ENCODE measurements at regions not wholly inside any gene's neighbourhood (a gene's known extent, or its start where the extent isn't known, plus 50 kb on each side); places are given as distances from the start of the nearest gene placed in this dataset.
"Not testable (repeated sequence)": the region's sequence is repeated elsewhere in the genome, so short reads cannot be mapped to it uniquely, and the experiment has no call there.

DNA sequence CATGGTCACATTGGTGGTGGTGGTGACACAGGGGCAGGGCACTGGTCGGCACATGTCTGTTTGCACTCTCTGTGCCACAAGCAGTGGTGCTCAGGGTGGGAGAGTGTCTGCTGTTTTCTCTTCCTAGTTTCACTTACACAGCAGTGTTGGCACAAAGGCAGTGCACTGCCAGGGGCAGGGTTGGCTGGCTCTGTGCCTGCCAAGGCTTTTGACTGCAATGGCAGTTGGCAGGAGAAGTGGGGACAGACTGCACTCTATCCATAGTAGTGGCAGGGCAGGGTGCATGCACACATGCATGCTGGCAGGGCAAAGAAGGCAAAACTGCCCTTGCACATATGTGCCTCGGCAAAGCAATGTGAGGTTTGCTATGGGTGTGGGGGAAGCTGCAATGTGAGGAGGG, 635.9 kb downstream of the SUCLG1 start:
- Histone ChIP-seq H3K9me3 (ENCODE audit: control insufficient read depth in 1 of 2, low read length in 2 of 2) (peaks cover 0 to 2% of the 10 kb centered on the region in 2 donors), H3K27me3 (ENCODE audit: low read depth, low read length) (no peaks in the 10 kb centered on the region), H3K4me3 (ENCODE audit: low read depth in 1 of 2, low read length in 2 of 2) (no peak overlapping the region), H3K4me1 (ENCODE audit: control insufficient read depth in 1 of 2, insufficient read depth in 2 of 2, low read length in 2 of 2) (no peaks in the 10 kb centered on the region), H3K27ac (ENCODE audit: low read length) (no peak overlapping the region), H3K36me3 (ENCODE audit: control insufficient read depth in 1 of 2, insufficient read depth in 2 of 2, low read length in 2 of 2) (no peaks in the 10 kb centered on the region)

DNA sequence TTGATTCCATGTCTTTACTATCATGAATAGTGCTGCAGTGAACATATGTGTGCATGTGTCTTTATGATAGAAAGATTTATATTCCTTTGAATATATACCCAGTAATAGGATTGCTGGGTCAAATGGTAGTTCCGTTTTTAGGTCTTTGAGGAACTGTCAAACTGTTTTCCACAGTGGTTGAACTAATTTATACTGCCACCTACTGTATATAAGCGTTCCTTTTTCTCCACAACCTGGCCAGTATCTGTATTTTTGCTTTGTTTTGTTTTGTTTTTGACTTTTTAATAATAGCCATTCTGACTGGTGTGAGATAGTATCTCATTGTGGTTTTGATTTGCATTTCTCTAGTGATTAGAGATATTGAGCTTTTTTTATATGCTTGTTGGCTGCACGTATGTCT, 641.6 kb downstream of the SUCLG1 start:
- no peaks in the 10 kb centered on the region for H3K4me1 ChIP-seq (ENCODE audit: control insufficient read depth in 1 of 2, insufficient read depth in 2 of 2, low read length in 2 of 2)
- H3K27ac ChIP-seq (ENCODE audit: low read length): no peak overlapping the region
- no peaks in the 10 kb centered on the region for H3K27me3 ChIP-seq (ENCODE audit: low read depth, low read length)
- no peak overlapping the region for H3K4me3 ChIP-seq (ENCODE audit: low read depth in 1 of 2, low read length in 2 of 2)
- no peaks in the 10 kb centered on the region for H3K36me3 ChIP-seq (ENCODE audit: control insufficient read depth in 1 of 2, insufficient read depth in 2 of 2, low read length in 2 of 2)
- H3K9me3 ChIP-seq (ENCODE audit: control insufficient read depth in 1 of 2, low read length in 2 of 2): no peaks in the 10 kb centered on the region

DNA sequence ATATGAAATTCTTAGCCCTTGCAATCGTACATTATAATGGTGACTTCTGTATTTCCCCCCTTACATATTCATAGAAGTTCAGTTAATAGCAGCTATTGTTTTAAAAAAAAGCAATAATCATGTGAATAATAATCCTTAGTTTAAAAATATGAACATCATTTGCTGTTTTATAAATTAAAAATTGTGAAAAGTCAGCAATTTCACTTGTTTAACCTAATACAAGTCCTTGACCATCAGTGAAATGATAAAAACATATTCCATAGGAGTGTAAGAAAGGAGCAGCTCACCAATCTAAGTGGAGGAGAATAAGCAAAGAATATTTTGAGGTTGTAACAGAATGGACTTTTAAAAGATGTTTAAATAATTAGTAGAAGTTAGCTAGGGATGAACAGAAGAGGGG, 650.2 kb downstream of the SUCLG1 start:
- Histone ChIP-seq H3K4me1 (ENCODE audit: control insufficient read depth in 1 of 2, insufficient read depth in 2 of 2, low read length in 2 of 2) (no peaks in the 10 kb centered on the region), H3K27ac (ENCODE audit: low read length) (no peak overlapping the region), H3K9me3 (ENCODE audit: control insufficient read depth in 1 of 2, low read length in 2 of 2) (no peaks in the 10 kb centered on the region), H3K4me3 (ENCODE audit: low read depth in 1 of 2, low read length in 2 of 2) (no peak overlapping the region), H3K36me3 (ENCODE audit: control insufficient read depth in 1 of 2, insufficient read depth in 2 of 2, low read length in 2 of 2) (no peaks in the 10 kb centered on the region), H3K27me3 (ENCODE audit: low read depth, low read length) (no peaks in the 10 kb centered on the region)

DNA sequence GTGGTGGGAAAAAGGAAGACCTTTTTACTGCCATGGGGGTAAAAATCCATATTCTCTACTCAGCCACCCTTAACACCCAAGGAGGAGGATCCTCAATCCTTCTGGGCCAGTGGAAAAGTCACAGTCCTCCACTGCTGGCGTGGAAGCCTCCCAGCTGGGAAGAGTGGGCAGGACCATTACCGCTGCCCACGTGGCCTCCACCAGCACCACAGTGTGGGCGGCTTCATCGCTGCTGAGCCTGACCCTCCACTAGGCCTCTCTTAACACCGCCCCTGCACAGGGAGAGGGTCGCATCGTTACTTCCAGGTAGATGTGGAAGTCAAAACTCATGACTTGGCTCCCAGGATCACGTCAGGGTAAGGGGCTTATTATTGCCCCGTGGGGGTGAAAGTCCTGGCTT, 656.5 kb downstream of the SUCLG1 start:
- Histone ChIP-seq H3K36me3 (ENCODE audit: control insufficient read depth in 1 of 2, insufficient read depth in 2 of 2, low read length in 2 of 2) (no peaks in the 10 kb centered on the region), H3K9me3 (ENCODE audit: control insufficient read depth in 1 of 2, low read length in 2 of 2) (no peaks in the 10 kb centered on the region), H3K27me3 (ENCODE audit: low read depth, low read length) (no peaks in the 10 kb centered on the region), H3K4me3 (ENCODE audit: low read depth in 1 of 2, low read length in 2 of 2) (no peak overlapping the region), H3K4me1 (ENCODE audit: control insufficient read depth in 1 of 2, insufficient read depth in 2 of 2, low read length in 2 of 2) (no peaks in the 10 kb centered on the region), H3K27ac (ENCODE audit: low read length) (no peak overlapping the region)

DNA sequence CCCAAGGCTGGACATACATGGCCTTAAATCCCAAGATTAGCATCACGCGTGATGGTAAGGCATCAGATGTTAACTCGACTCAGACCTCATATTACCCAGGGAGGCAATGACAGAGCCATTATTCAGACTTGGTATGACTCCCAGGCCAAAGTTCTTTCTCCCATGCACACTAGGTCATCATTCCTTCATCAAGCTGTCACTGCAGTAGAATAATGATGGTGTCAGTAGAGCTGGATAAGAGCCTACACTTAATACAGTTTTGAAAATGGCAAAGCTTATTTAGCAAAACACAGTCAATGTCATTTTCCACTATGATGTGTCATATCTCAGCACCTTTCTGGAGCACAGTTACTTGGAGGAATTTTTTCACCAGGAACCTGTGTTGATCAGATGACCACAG, 663.3 kb downstream of the SUCLG1 start:
- Histone ChIP-seq H3K4me3 (ENCODE audit: low read depth in 1 of 2, low read length in 2 of 2) (no peak overlapping the region), H3K27me3 (ENCODE audit: low read depth, low read length) (no peaks in the 10 kb centered on the region), H3K4me1 (ENCODE audit: control insufficient read depth in 1 of 2, insufficient read depth in 2 of 2, low read length in 2 of 2) (no peaks in the 10 kb centered on the region), H3K27ac (ENCODE audit: low read length) (no peak overlapping the region), H3K36me3 (ENCODE audit: control insufficient read depth in 1 of 2, insufficient read depth in 2 of 2, low read length in 2 of 2) (no peaks in the 10 kb centered on the region), H3K9me3 (ENCODE audit: control insufficient read depth in 1 of 2, low read length in 2 of 2) (no peaks in the 10 kb centered on the region)

DNA sequence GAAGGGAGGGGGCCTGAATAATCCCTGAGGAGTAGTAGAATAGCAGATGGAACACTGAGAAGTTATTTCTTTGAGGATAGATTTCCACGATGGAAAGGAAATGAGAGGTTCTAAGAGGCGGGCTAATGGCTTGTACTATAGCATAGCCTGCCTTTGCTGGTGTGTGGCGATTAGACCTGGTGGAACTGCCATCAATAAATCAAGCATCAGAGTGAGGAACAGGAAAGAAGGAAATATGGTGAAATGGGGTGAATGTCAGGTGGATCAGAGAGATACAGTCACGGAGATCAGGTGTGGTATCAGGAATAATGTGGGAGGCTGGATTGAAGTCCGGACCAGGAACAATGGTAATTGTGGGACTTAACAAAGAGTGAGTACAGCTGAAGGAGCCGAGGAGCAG, 668.6 kb downstream of the SUCLG1 start:
- H3K9me3 ChIP-seq (ENCODE audit: control insufficient read depth in 1 of 2, low read length in 2 of 2); H3K27ac ChIP-seq (ENCODE audit: low read length); H3K36me3 ChIP-seq (ENCODE audit: control insufficient read depth in 1 of 2, insufficient read depth in 2 of 2, low read length in 2 of 2); H3K4me3 ChIP-seq (ENCODE audit: low read depth in 1 of 2, low read length in 2 of 2); H3K27me3 ChIP-seq (ENCODE audit: low read depth, low read length); H3K4me1 ChIP-seq (ENCODE audit: control insufficient read depth in 1 of 2, insufficient read depth in 2 of 2, low read length in 2 of 2): not testable (repeated sequence)

DNA sequence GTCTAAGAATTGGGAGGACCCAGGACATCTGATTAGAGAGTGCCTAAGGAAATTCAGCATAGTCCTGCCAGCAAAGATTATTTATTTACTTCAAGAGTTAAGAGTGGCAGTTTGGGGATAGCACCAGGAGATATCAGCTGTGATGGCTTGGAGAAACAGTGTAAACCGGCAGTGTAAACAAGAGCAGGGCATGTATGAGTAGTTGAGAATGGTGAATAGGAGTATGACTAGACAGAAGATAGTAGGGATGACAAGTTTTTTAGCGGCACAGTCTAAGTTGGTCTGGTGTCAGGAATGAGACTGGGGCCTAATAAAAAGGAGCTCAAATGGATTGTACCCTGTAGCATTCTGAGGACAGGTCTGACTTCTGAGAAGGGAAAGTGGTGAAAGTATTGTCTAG, 669.4 kb downstream of the SUCLG1 start:
- H3K36me3 ChIP-seq (ENCODE audit: control insufficient read depth in 1 of 2, insufficient read depth in 2 of 2, low read length in 2 of 2); H3K9me3 ChIP-seq (ENCODE audit: control insufficient read depth in 1 of 2, low read length in 2 of 2); H3K4me3 ChIP-seq (ENCODE audit: low read depth in 1 of 2, low read length in 2 of 2); H3K4me1 ChIP-seq (ENCODE audit: control insufficient read depth in 1 of 2, insufficient read depth in 2 of 2, low read length in 2 of 2); H3K27me3 ChIP-seq (ENCODE audit: low read depth, low read length); H3K27ac ChIP-seq (ENCODE audit: low read length): not testable (repeated sequence)

DNA sequence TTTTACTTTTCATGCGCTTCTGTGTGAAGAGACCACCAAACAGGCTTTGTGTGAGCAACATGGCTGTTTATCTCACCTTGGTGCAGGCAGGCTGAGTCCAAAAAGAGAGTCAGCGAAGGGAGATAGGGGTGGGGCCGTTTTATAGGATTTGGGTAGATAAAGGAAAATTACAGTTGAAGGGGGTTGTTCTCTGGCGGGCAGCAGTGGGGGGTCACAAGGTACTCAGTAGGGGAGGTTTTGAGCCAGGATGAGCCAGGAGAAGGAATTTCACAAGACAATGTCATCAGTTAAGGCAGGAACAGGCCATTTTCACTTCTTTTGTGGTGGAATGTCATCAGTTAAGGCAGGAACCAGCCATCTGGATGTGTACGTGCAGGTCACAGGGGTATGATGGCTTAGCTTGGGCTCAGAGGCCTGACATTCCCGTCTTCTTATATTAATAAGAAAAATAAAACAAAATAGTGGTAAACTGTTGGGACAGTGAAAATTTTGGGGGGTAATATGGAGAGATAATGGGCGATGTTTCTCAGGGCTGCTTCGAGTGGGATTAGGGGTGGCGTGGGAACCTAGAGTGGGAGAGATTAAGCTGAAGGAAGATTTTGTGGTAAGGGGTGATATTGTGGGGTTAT, 670.0 kb downstream of the SUCLG1 start:
- H3K36me3 ChIP-seq (ENCODE audit: control insufficient read depth in 1 of 2, insufficient read depth in 2 of 2, low read length in 2 of 2); H3K27ac ChIP-seq (ENCODE audit: low read length); H3K27me3 ChIP-seq (ENCODE audit: low read depth, low read length); H3K4me1 ChIP-seq (ENCODE audit: control insufficient read depth in 1 of 2, insufficient read depth in 2 of 2, low read length in 2 of 2); H3K4me3 ChIP-seq (ENCODE audit: low read depth in 1 of 2, low read length in 2 of 2); H3K9me3 ChIP-seq (ENCODE audit: control insufficient read depth in 1 of 2, low read length in 2 of 2): not testable (repeated sequence)

DNA sequence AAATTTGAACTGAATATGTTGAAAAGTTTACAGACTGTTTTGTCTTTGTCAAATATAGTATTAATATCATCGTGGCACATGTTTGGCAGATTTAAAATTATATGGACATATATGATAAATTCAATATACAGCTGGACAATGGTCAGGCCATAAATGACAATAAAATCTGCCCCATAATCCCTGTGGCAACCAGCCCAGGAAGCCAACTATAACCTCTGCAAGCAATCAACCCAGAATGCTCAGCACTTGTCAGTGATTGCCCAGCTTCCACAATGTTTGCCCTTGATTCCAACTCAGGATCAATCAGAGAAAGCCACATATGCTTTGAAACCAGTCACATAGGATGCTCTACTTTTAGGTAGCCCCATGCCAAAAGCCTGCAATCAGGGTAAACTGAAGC, 671.9 kb downstream of the SUCLG1 start:
- no peaks in the 10 kb centered on the region for H3K9me3 ChIP-seq (ENCODE audit: control insufficient read depth in 1 of 2, low read length in 2 of 2)

DNA sequence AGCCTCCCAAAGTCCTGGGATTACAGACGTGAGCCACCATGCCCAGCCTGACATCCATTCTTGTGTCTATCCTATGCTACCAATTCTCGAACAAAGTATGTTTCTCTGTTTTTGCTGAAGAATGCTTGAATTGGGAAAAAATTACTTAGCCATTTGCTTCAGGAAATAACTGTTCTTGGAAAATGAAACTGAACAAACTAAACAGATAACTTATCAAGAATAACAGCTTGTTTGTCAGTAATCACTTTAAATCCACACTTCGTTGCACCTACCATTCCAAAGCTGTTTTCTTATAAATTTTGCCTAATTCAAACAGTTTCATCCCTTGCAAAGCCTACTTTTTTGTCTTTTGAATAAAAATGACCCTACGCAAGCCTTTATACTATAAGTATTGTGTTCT, 672.9 kb downstream of the SUCLG1 start:
- no peaks in the 10 kb centered on the region for H3K4me1 ChIP-seq (ENCODE audit: control insufficient read depth in 1 of 2, insufficient read depth in 2 of 2, low read length in 2 of 2)
- H3K4me3 ChIP-seq (ENCODE audit: low read depth in 1 of 2, low read length in 2 of 2): no peak overlapping the region
- peaks cover 0 to 6% of the 10 kb centered on the region in 2 donors for H3K9me3 ChIP-seq (ENCODE audit: control insufficient read depth in 1 of 2, low read length in 2 of 2)
- H3K27ac ChIP-seq (ENCODE audit: low read length): no peak overlapping the region
- no peaks in the 10 kb centered on the region for H3K36me3 ChIP-seq (ENCODE audit: control insufficient read depth in 1 of 2, insufficient read depth in 2 of 2, low read length in 2 of 2)
- H3K27me3 ChIP-seq (ENCODE audit: low read depth, low read length): no peaks in the 10 kb centered on the region

More for the DNA sequence above, 671.9 kb downstream of the SUCLG1 start:
- H3K27me3 ChIP-seq (ENCODE audit: low read depth, low read length): no peaks in the 10 kb centered on the region
- no peaks in the 10 kb centered on the region for H3K4me1 ChIP-seq (ENCODE audit: control insufficient read depth in 1 of 2, insufficient read depth in 2 of 2, low read length in 2 of 2)
- H3K36me3 ChIP-seq (ENCODE audit: control insufficient read depth in 1 of 2, insufficient read depth in 2 of 2, low read length in 2 of 2): no peaks in the 10 kb centered on the region
- H3K4me3 ChIP-seq (ENCODE audit: low read depth in 1 of 2, low read length in 2 of 2): no peak overlapping the region
- H3K27ac ChIP-seq (ENCODE audit: low read length): no peak overlapping the region

DNA sequence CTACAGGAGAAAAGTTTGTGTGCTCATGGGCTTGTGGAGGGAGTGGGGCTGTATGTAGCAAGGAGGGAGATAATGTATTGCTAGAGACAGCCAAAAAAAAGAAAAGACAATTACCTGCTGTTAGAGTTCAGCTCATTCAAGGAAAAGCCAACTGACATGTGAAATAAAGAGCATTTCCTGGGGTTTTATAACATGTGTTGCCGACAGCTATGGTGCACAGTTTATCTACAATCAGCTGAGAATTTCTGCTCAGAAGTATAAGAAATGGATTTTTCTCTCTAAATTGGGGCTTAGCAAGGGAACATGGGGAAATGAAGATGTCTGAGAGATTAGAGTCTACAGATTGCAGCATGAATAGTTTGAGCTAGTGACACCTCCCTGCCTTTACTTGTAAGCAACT, 674.1 kb downstream of the SUCLG1 start:
- Histone ChIP-seq H3K4me3 (ENCODE audit: low read depth in 1 of 2, low read length in 2 of 2) (no peak overlapping the region), H3K27me3 (ENCODE audit: low read depth, low read length) (no peaks in the 10 kb centered on the region), H3K4me1 (ENCODE audit: control insufficient read depth in 1 of 2, insufficient read depth in 2 of 2, low read length in 2 of 2) (no peaks in the 10 kb centered on the region), H3K36me3 (ENCODE audit: control insufficient read depth in 1 of 2, insufficient read depth in 2 of 2, low read length in 2 of 2) (no peaks in the 10 kb centered on the region), H3K27ac (ENCODE audit: low read length) (no peak overlapping the region), H3K9me3 (ENCODE audit: control insufficient read depth in 1 of 2, low read length in 2 of 2) (peaks cover 0 to 6% of the 10 kb centered on the region in 2 donors)

DNA sequence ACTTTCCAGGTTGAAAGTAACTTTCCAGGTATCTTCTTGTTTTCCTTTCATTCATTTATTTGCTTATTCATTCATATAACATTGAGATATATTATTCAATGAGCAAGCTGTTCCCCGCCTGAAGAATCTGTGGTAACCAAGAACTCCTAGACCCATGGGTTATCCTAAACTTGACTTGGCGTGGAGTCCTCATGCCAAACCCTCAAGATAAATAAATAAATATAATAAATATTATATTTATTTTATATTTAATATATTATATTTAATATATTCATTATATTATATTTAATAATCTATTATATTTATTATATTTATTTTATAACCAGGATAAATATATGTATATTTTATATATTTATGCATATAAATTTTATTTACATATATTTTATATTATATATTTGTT, 674.8 kb downstream of the SUCLG1 start:
- Histone ChIP-seq H3K4me3 (ENCODE audit: low read depth in 1 of 2, low read length in 2 of 2) (no peak overlapping the region), H3K9me3 (ENCODE audit: control insufficient read depth in 1 of 2, low read length in 2 of 2) (peaks cover 0 to 6% of the 10 kb centered on the region in 2 donors), H3K4me1 (ENCODE audit: control insufficient read depth in 1 of 2, insufficient read depth in 2 of 2, low read length in 2 of 2) (no peaks in the 10 kb centered on the region), H3K27me3 (ENCODE audit: low read depth, low read length) (no peaks in the 10 kb centered on the region), H3K27ac (ENCODE audit: low read length) (no peak overlapping the region), H3K36me3 (ENCODE audit: control insufficient read depth in 1 of 2, insufficient read depth in 2 of 2, low read length in 2 of 2) (no peaks in the 10 kb centered on the region)

Measured in muscle layer of duodenum (tissue), 2 donors.